ENCODE measurements at regions not wholly inside any gene's neighbourhood (a gene's known extent, or its start where the extent isn't known, plus 50 kb on each side); places are given as distances from the start of the nearest gene placed in this dataset.

GRCh38 chr6:142507065-142507464 is 205.3 kb downstream of the ADGRG6 start:
- TF ChIP-seq CTCF (conservative IDR thresholded peaks at IDR 0.05) (no peak), ZFX (IDR thresholded peaks at IDR 0.05) (no peak)

Data from C4-2B (cell line).